WTC11 (cell line): ENCODE measurements at regions not wholly inside any gene's neighbourhood (a gene's known extent, or its start where the extent isn't known, plus 50 kb on each side); places are given as distances from the start of the nearest gene placed in this dataset.

ENCODE experiments used
- CBFB ChIP-seq: sonication (generic); formaldehyde crosslinking; IDR thresholded peaks from 2 replicates; pipeline ENCODE4 v1.8.1; 2022; ENCODE audit warnings: mild to moderate bottlenecking, low read depth, missing genetic modification reagents
- CTCF ChIP-seq: fragments of 200-600 bp; IDR thresholded peaks from 2 replicates; pipeline ENCODE4 v1.8.0; 2022; ENCODE audit warnings: antibody characterized with exemption
- E2F5 ChIP-seq: sonication (generic); formaldehyde crosslinking; IDR thresholded peaks from 2 replicates; pipeline ENCODE4 v1.8.1; 2022; ENCODE audit warnings: mild to moderate bottlenecking, moderate library complexity, missing genetic modification reagents
- ZBTB43 ChIP-seq: sonication (generic); formaldehyde crosslinking; IDR thresholded peaks from 2 replicates; pipeline ENCODE4 v1.8.1; 2023; ENCODE audit warnings: mild to moderate bottlenecking, missing genetic modification reagents
- TF ChIP-seq, protein P1 (sequence below): sonication (generic); formaldehyde crosslinking; conservative IDR thresholded peaks from 2 replicates; pipeline ENCODE4 v1.8.1; 2022; ENCODE audit warnings: mild to moderate bottlenecking, missing genetic modification reagents

DNA sequence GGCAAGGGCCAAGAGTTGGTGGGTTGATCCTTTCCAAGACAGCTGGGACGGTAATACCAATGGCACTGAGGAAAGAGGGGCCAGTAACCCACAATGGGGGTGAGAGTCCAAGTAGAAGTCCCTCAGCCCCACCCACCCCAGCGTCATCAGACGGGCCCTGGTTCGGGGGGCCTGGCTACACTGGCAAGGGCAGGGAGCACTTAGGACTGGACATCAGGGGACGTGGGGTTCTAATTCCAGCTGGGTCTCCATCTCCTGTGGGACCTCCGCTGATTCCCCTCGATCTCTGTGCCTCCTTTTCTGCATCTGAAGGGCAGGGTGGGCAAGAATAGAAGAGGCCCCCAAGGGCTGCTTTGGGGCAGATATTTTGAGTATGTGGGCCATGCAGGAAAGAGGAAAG, 53.5 kb upstream of the FCN1 start:
- TF ChIP-seq E2F5 (CRISPR knock-in tag) (no peak), CTCF (no peak), ZBTB43 (CRISPR knock-in tag) (no peak), CBFB (CRISPR knock-in tag) (no peak)
- TF ChIP-seq, protein P1, sequence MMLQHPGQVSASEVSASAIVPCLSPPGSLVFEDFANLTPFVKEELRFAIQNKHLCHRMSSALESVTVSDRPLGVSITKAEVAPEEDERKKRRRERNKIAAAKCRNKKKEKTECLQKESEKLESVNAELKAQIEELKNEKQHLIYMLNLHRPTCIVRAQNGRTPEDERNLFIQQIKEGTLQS: no peak
